ENCODE measurements at regions not wholly inside any gene's neighbourhood (a gene's known extent, or its start where the extent isn't known, plus 50 kb on each side); places are given as distances from the start of the nearest gene placed in this dataset.
"Not testable (repeated sequence)": the region's sequence is repeated elsewhere in the genome, so short reads cannot be mapped to it uniquely, and the experiment has no call there.

GRCh38 chr13:30054546-30054945 is 204.1 kb upstream of the UBL3 start:
- not testable (repeated sequence) for DNase-seq

GRCh38 chr13:30053939-30054338 is 203.5 kb upstream of the UBL3 start:
- DNase-seq, result no peak

- DNase-seq, result no peak
Measured at GRCh38 chr13:30052120-30052519, 201.7 kb upstream of the UBL3 start.

- DNase-seq, result no peak
Measured at GRCh38 chr13:30051531-30052060, 201.2 kb upstream of the UBL3 start.

- no peak for DNase-seq
Measured at GRCh38 chr13:30049692-30050091, 199.3 kb upstream of the UBL3 start.

- no peak for DNase-seq
Measured at GRCh38 chr13:30047154-30047874, 196.9 kb upstream of the UBL3 start.

GRCh38 chr13:30045916-30046704 is 195.7 kb upstream of the UBL3 start:
- no peak for DNase-seq

GRCh38 chr13:30044932-30045331 is 194.5 kb upstream of the UBL3 start:
- no peak for DNase-seq

- no peak for DNase-seq
Measured at GRCh38 chr13:30043631-30043925, 193.2 kb upstream of the UBL3 start.

GRCh38 chr13:30042891-30043630 is 192.6 kb upstream of the UBL3 start:
- DNase-seq, result no peak

- no peak for DNase-seq
Measured at GRCh38 chr13:30042272-30042671, 191.9 kb upstream of the UBL3 start.

GRCh38 chr13:30039511-30039911 is 189.1 kb upstream of the UBL3 start:
- DNase-seq, result no peak

GRCh38 chr13:30038884-30039283 is 188.5 kb upstream of the UBL3 start:
- no peak for DNase-seq

- DNase-seq, result no peak
Measured at GRCh38 chr13:30037766-30038165, 187.3 kb upstream of the UBL3 start.

- DNase-seq, result no peak
Measured at GRCh38 chr13:30037306-30037705, 186.9 kb upstream of the UBL3 start.

GRCh38 chr13:30034458-30034795 is 184.0 kb upstream of the UBL3 start:
- DNase-seq, result no peak

GRCh38 chr13:30033681-30034457 is 183.5 kb upstream of the UBL3 start:
- DNase-seq, result peak; percentile 58

- no peak for DNase-seq
Measured at GRCh38 chr13:30032263-30032662, 181.8 kb upstream of the UBL3 start.

GRCh38 chr13:30031488-30031887 is 181.1 kb upstream of the UBL3 start:
- no peak for DNase-seq

GRCh38 chr13:30030141-30030750 is 179.8 kb upstream of the UBL3 start:
- DNase-seq, result no peak

GRCh38 chr13:30027569-30028455 is 177.4 kb upstream of the UBL3 start:
- no peak for DNase-seq

Data from islet precursor cell (in vitro differentiated cells).